SK-MEL-5 (cell line): ENCODE measurements at regions not wholly inside any gene's neighbourhood (a gene's known extent, or its start where the extent isn't known, plus 50 kb on each side); places are given as distances from the start of the nearest gene placed in this dataset.

Experiments used
- DNase-seq: peaks from one replicate; pipeline ENCODE4 v3.0.0-alpha.2; 2016; ENCODE audit warnings: low read depth, low spot score
- in situ Hi-C: cut with HindIII; loops from 2 replicates; pipeline ENCODE4 v1.10.0; 2016; ENCODE audit warnings: low sequenced_read_pairs, high pct_unique_total_duplicates, low pct_unique_long_range_greater_than_20kb

DNA sequence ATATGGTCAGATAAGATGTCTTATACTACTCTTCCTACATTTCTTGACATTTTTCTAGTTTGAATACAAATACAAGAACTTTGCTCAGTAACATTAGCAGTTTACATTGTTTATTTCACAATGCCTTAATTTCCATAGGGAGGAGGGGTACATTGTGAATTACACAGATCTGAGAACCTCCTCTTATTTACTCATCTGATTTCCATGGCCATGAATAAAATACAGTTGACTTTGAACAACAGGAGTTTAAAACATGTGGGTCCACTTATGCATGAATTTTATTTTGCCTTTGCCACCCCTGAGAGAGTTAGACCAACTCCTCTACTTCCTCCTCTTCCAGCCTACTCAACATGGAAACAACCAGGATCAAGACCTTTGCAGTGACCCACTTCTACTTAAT is 67.7 kb downstream of the MGST1 start:
- no peak for DNase-seq
- in situ Hi-C loops, result no loop called here

DNA sequence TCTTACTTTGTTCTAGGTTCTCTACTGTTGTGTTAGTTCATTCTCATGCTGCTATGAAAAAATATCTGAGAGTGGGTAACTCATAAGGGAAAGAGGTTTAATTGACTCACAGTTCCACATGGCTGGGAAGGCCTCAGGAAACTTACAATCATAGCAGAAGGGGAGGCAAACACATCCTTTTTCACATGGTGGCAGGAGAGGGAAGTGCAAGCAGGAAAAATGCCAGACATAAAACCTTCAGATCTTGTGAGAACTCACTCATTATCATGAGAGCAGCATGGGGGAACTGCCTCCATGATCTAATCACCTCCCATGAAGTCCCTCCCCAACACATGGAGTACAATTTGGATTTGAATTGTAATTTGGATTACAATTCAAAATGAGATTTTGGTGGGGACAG is 69.6 kb downstream of the MGST1 start:
- DNase-seq, result peak; percentile 30
- in situ Hi-C loops, result no loop called here

DNA sequence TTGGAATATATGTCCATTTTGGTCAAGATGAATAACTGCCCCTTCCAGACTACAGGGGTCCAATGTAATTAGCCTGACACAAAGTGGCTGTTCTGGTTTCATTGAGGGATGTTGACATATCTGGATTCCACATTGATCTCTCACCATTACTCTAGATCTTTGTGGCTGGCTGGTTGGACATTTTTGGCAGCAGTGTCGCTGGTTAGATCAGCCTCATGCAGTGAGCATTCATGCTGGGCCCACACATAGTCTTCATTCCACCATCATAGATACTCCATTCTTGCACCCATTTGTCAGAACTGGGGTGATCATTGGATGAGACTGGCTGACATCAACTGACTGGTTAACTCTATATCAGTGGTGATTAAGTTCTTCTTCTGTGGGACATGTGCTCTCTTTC is 74.4 kb downstream of the MGST1 start:
- in situ Hi-C loops, result no loop called here
- DNase-seq, result no peak

DNA sequence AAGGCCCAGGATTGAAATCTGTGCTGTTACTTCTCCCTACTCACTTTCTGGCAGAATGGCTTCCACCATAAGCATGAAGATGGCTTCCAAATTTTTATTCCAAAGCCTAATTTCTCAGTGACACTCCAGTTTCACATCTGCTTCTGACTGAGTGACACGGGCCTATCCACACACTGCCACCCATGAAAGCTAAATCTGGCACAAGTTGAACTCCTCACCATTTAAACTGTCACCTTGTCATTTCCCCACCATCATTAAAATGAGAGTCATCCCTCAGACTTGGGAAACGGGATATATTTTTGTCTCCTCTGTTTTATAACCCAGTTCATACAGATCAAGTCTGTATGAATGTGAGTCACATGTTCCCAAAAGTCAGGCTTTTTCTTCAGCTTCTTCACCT is 77.1 kb downstream of the MGST1 start:
- DNase-seq, result no peak
- in situ Hi-C loops, result no loop called here

DNA sequence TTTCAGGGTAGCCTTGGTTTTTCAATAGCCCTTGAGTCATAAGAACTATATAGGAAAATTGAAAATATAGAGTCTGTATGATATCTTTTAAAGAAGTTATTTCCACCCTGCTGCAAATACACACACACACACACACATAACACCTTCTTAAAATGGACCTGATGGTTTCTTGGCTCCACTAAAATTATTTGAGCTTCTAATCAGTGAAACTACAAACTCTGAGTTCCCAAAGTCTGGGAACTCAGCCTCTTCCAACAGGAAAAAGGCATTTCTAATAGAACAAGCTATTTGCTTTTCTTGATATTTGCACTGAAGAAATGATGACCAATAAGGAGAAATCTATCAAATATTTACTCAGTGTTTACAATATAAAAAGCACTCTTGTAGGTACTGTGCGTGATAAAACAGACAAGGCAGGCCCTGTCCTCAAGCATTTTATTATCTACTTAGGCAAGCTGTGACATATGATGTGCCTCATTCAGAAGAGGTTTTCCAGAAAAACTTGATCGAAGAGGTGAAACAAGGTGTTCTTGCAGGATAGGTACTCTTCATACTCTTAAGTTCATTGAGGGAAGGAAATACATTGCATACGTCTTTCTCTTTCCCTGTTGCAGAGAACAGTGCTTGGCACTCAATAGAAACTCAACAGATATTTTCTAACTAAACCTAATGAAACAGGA is 88.6 kb downstream of the MGST1 start:
- DNase-seq, result no peak
- in situ Hi-C loops, result no loop called here

DNA sequence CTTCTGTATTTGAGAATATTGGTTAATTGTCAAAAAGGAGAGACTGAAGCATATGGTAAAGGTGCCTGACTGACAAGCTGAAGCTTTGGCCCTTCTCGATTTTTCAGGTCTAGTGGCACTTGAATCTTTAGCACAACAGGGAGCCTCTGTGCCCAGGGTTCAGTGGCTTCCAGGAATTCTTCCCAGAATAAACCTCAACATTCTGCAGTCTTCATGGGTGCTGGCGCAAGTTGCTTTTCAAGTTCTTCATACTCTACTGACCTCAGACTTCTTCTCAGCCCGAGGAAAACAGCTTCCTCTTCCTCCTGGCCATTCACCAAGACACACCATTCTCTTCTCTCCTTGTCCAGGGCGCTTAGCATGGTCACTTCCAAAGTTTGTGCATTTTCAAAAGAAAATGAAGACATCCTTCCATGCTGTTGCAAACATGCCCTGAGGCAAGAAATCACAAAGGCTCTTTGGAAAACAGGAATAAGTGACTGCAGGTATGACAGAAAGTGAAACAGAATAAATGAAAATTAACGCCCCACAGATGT is 89.9 kb downstream of the MGST1 start:
- in situ Hi-C loops, result no loop called here
- DNase-seq, result no peak

DNA sequence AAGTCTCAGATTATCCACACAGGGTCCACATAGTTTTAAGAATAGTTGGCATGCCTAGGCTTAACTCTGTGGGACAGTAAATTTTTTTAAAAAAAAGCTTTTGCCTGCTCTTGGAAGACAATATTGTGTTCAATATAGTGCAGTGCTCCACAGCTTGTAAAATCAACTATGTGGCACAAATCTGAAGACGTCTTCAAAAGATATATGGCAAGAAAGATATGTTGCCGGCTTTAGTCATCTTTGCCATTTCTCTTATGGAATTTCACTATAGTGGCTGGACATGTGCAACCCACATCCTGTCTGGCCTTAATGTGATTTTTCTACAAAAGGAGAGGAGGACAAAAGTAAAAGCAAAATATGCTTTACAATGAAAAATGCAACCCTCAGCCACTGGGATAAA is 90.5 kb downstream of the MGST1 start:
- in situ Hi-C loops, result no loop called here
- no peak for DNase-seq

DNA sequence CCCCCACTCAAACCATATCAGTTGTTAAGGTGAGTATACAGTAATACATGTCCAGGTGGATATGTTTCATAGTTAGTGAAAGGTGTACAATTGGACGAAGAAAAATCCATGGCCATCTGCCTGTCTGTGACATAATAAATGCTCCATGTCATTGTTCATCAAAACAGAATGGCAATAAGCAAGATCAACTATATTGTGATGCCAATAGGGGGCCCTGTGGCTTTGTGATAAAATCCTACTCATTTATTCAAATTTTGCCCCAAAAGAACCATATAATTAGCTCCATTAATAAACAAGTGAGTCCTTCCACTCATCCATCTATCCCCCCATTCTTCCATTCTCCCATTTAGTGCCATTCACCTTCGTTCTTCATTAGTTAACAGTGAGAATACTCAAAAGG is 102.0 kb downstream of the MGST1 start:
- DNase-seq, result no peak

DNA sequence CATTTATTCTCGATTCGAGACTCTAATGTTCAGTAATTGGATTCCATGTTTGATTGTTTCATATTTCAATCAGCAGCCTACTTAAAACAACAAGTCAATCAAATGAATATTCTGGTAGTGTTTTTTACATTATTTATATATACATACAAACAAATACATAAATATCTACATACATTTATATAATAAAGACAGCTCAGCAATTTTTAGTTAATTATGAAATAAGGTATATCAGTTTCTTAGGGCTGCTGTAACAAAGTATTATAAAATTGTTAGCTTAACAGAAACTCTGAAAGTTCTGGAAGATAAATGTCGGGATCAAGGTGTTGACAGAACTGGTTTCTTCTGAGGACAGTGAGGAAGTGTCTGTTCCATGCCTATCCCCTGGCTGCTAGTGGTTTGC is 105.9 kb downstream of the MGST1 start:
- in situ Hi-C loops, result no loop called here
- no peak for DNase-seq

More for the DNA sequence above, 102.0 kb downstream of the MGST1 start:
- in situ Hi-C loops, result no loop called here

DNA sequence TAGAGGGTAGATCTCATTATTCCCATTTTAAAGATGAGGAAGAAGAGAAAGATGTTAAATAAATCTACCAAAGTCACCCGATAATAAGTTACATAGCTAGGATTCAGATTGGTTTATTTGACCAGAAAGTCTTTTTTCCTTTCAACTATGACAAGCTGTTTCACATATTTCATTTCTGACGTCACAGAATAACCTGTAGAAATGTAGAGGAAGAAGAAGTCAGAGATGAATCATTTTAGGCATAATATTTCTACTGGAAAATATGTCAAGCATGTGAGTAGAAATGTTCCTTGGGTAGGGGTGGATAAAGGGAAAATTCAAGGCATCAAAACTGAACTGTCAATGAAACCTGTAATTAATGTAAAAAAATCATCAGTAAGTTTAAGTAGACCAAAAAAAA is 107.0 kb downstream of the MGST1 start:
- no peak for DNase-seq
- in situ Hi-C loops, result no loop called here

DNA sequence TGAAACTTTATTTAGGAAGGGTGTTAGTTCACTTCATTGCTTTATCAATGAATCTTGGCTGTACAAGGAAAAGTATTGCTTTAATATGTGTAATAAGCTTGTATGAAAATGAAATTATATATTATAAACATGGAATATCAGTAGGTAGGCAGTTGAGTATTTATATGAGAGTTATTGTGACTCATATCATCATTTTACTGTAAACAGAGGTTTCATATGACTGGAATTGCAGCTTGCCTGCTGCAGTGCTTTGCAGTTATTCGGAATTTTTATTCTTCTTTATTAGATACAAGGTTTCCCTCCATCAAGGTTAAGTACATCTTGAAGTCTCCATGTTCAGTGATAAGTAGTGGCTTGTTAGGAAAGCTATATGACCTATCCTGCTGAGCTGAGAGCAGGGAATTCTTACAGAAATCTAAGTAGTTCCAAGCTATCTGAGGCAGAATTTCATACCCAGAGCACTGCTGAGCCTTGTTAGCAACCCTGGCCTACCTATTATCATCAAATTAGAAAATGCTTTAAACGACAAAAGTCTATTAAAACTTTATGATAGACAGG is 111.2 kb downstream of the MGST1 start:
- in situ Hi-C loops, result no loop called here
- no peak for DNase-seq

DNA sequence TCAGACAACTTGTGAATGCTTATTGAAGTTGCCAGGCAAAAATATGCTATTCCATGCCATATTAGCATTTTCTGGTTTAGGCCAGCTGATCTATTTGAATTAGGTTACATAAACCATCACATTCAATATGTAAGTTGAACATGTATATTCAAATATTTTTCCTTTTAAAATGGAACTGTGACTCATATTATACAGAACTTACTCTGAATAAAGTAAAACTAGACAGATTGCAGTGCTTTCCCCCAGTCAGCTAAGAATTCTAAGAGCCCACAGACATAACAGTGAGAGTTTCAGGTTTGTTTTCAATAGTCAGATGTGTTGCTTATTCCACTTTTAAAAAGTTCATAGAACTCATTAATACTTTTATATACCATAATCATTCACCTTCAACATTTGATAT is 119.8 kb downstream of the MGST1 start:
- DNase-seq, result no peak
- in situ Hi-C loops, result no loop called here

DNA sequence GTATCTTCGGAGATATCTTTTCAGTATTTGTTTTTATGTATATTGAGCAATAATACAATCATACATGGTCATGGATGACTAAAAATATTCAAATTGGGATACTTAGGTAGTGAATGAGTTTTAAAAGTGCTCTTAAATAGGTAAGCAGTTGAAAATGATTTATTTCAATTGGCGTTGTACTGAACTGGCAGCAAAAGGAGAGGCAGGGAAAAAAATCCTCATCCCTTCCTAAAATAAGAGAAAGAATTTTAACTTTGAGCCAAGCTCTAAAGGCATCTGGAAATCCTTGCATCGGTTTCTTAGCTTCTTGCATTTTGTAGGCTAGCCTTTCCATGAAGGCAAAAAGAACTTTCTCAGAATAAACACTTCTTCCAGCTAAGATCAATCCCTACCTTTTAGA is 125.2 kb downstream of the MGST1 start:
- DNase-seq, result no peak
- in situ Hi-C loops, result no loop called here

DNA sequence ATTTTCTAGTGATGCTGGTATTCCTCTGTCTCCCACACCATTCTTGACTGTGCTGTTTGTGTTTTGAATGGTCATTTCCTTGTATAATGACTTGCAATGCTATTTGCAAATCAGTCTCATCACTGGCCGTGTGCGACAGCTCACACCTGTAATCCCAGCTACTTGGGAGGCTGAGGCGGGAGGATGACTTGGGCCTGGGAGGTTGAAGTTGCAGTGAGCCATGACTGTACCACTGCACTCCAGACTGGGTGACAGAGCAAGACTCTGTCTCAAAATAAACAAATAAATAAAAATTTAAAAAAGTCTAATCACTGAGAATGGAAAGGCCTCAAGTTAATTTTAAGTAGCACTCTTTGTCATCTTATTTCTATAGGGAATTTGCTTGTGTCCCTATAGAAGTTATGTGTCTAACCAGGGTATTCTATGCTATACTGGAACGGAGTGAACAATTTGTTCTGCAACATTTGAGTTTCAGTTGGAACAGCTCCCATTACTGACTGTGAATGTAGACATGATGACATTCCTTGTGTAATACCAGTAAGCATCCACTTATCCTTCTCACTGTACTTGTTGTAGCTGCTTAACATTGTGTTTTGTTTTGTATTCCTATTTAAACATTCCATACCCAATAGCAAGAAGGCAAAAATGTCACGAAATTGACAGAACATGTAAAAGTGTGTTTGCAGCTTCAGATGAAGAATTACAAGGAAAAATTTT is 126.3 kb downstream of the MGST1 start:
- in situ Hi-C loops, result no loop called here
- no peak for DNase-seq

DNA sequence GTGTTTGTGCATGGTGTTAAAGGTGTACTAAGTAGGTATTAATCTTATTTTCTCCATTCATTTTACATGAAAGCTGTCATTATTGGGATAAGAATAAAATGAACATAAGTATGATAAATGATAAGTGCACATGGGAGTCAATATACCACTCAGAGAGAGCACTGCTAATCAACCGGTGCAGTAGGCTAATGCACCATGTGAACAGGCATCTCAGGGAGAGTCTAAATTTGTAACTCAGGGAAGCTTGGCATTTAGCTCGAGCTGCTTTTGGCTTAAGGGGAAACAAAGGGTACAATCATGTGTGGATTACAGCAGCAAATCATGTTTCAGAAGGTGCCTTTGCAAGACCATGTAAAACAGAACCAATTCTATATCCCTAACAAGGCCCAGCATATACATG is 127.4 kb downstream of the MGST1 start:
- in situ Hi-C loops, result no loop called here

DNA sequence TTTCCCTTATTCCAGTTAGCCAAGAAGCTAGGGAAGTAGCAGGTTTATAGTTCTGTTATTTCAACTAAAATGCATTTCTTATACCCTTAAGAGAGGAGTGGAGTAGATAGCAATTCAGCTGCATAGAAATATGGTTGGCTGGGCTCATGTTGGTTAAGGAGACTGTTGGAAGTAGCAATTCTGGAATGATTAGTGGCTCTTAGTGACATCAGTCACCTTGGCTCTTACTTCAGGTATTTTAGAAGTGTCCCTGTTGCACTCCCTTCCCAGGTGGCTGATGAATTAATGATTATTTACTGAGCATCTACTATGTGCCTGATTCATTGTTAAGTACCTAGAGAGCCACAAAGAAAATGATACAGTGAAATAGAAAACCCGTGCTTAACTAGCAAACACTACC is 128.1 kb downstream of the MGST1 start:
- no peak for DNase-seq
- in situ Hi-C loops, result no loop called here

More for the DNA sequence above, 127.4 kb downstream of the MGST1 start:
- no peak for DNase-seq

DNA sequence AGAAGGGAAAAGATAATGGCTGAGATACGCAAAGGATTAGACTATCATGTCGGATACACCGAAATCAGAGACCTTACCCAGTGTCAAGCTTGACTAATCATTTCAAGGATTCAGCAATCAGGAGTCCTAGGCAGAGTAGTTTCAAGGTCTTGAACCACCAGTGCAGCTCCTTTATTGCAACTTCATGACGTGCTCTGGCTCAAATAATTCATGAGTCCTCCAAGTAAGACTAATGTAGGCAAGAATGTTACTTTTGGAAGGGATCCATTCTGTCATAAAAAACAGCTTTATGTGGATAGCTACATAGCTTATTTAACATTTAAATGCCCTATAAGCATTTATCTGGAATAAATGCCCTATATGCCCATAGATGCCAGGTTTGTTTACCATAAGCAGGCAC is 123.2 kb downstream of the LMO3 start:
- in situ Hi-C loops, result no loop called here
- DNase-seq, result no peak

DNA sequence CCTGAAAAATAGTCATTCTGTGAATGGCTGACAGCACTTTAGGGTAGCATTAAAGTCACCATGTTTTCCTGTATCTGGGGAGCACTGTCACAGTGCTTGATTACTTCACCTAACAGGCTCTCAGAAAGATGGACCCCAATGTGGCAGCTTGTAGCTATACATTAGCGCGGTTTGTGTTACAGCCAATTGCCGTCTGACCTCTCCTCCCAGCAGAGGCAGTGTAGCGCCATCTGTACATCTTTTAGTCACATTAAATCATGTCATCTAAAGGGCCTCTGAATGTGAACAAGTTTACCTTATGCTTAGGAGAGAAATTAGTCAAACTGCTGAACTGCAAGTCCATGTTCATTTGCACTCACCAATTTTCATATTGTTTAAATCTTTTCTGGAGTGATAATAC is 113.7 kb downstream of the LMO3 start:
- in situ Hi-C loops, result no loop called here
- peak; percentile 29 for DNase-seq
